ENCODE measurements at regions not wholly inside any gene's neighbourhood (a gene's known extent, or its start where the extent isn't known, plus 50 kb on each side); places are given as distances from the start of the nearest gene placed in this dataset.

DNA sequence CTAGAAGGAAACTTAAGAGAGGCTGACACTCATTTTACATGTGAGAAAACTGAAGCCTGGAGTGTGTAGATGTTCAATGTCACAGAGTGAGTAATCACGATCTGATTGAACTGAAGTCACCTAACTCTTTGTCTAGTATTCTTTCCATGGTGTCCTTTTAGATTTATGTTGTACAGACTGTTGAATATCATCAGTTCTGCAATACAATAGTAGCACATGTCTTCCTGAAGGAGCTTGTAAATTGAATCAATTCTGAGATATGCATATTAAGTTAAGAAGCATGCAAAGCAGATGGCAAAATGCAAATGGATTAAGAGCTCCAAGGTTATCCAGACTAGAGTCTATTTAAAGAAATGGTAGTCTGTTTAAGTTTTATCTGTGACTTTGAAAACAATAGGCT is 484.9 kb upstream of the CRIM1 start:
- no peaks in the 10 kb centered on the region for H3K9me3 ChIP-seq (replicated peaks; ENCODE audit: control insufficient read depth, insufficient read depth, low read length)
- H3K27ac ChIP-seq (ENCODE audit: control insufficient read depth, insufficient read depth): no peak overlapping the region
- ATAC-seq (no peak), FAIRE-seq (no peak), DNase-seq (ENCODE audit: low read depth, low spot score) (no peak)
- POLR2A ChIA-PET: no interaction called here
- H3K36me3 ChIP-seq (ENCODE audit: control insufficient read depth in 2 of 2, insufficient read depth in 2 of 2, low read length in 1 of 2): no peaks in the 10 kb centered on the region
- no peak overlapping the region for H3K9ac ChIP-seq (ENCODE audit: control insufficient read depth, insufficient read depth, low read length)
- in situ Hi-C loops (cut with MboI): no loop called here
- no TSS peak for BruUV-seq (replicated peaks)
- no peaks in the 10 kb centered on the region for H4K20me1 ChIP-seq (ENCODE audit: control insufficient read depth, insufficient read depth)
- intact Hi-C loops (cut with micrococcal nuclease; ENCODE audit: unreplicated experiment): loop anchor here (10.0 kb wide), 1 partner anchor 464 kb away; no protein-coding TSS in a partner anchor
- no peak overlapping the region for H3K4me2 ChIP-seq (ENCODE audit: control insufficient read depth, insufficient read depth)
- no peaks in the 10 kb centered on the region for H3K4me1 ChIP-seq (ENCODE audit: control insufficient read depth, insufficient read depth, low read length)
- H3K27me3 ChIP-seq (replicated peaks in 1 of 2; ENCODE audit: control insufficient read depth in 2 of 2, insufficient read depth in 2 of 2, low read length in 1 of 2): no peaks in the 10 kb centered on the region
- H2AFZ ChIP-seq (ENCODE audit: control insufficient read depth, low read depth, low read length): no peak overlapping the region
- WGBS (ENCODE audit: insufficient coverage, insufficient replicate concordance, low lambda C conversion rate, missing lambda C conversion rate): 0% methylated on average over 1 of the region's 1 CpG
- no peak overlapping the region for H3K4me3 ChIP-seq
- RAD21 ChIA-PET (ENCODE audit: unreplicated experiment): no interaction called here
- H3K79me2 ChIP-seq (ENCODE audit: control insufficient read depth, insufficient read depth, low read length): no peaks in the 10 kb centered on the region
- TF ChIP-seq, protein P1, sequence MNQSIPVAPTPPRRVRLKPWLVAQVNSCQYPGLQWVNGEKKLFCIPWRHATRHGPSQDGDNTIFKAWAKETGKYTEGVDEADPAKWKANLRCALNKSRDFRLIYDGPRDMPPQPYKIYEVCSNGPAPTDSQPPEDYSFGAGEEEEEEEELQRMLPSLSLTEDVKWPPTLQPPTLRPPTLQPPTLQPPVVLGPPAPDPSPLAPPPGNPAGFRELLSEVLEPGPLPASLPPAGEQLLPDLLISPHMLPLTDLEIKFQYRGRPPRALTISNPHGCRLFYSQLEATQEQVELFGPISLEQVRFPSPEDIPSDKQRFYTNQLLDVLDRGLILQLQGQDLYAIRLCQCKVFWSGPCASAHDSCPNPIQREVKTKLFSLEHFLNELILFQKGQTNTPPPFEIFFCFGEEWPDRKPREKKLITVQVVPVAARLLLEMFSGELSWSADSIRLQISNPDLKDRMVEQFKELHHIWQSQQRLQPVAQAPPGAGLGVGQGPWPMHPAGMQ (IDR thresholded peaks at IDR 0.05; ENCODE audit: borderline replicate concordance): no peak
- TF ChIP-seq ZBTB11 (CRISPR knock-in tag; IDR thresholded peaks at IDR 0.05): no peak
- TF ChIP-seq RB1 (IDR thresholded peaks at IDR 0.05; ENCODE audit: borderline replicate concordance): no peak
- no peak for TF ChIP-seq MEF2B (IDR thresholded peaks at IDR 0.05; ENCODE audit: partially characterized antibody, poor library complexity, severe bottlenecking)
- no peak for TF ChIP-seq PAX5 (IDR thresholded peaks at IDR 0.05; ENCODE audit: borderline replicate concordance, low read depth, low read length)
- TF ChIP-seq KLF5 (IDR thresholded peaks at IDR 0.05; ENCODE audit: partially characterized antibody): no peak
- no peak for TF ChIP-seq BACH1 (IDR thresholded peaks at IDR 0.05; ENCODE audit: borderline replicate concordance)
- TF ChIP-seq YY1 (IDR thresholded peaks at IDR 0.05; ENCODE audit: low read depth, low read length): no peak
- TF ChIP-seq ATF7 (IDR thresholded peaks at IDR 0.05; ENCODE audit: low read depth): no peak
- no peak for TF ChIP-seq MTA3 (IDR thresholded peaks at IDR 0.05; ENCODE audit: borderline replicate concordance, low read length)
- TF ChIP-seq NKRF (conservative IDR thresholded peaks at IDR 0.05): no peak
- TF ChIP-seq, protein P2, sequence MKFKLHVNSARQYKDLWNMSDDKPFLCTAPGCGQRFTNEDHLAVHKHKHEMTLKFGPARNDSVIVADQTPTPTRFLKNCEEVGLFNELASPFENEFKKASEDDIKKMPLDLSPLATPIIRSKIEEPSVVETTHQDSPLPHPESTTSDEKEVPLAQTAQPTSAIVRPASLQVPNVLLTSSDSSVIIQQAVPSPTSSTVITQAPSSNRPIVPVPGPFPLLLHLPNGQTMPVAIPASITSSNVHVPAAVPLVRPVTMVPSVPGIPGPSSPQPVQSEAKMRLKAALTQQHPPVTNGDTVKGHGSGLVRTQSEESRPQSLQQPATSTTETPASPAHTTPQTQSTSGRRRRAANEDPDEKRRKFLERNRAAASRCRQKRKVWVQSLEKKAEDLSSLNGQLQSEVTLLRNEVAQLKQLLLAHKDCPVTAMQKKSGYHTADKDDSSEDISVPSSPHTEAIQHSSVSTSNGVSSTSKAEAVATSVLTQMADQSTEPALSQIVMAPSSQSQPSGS (IDR thresholded peaks at IDR 0.05; ENCODE audit: low read length): no peak
- no peak for TF ChIP-seq CHD1 (IDR thresholded peaks at IDR 0.05; ENCODE audit: low read depth, low read length)
- no peak for TF ChIP-seq SRF (IDR thresholded peaks at IDR 0.05; ENCODE audit: low read depth in 2 of 2, low read length in 2 of 2)
- TF ChIP-seq PBX3 (IDR thresholded peaks at IDR 0.05; ENCODE audit: insufficient replicate concordance, low read depth, low read length): no peak
- SMC1A ChIA-PET (ENCODE audit: uncharacterized antibody, unreplicated experiment): interaction anchor here (0.6 to 1.5 kb wide), 3 partner anchors 9 to 13 kb away, joined by 3 to 4 read pairs (median 3); no protein-coding TSS in a partner anchor
- CTCF ChIA-PET: interaction anchor here (0.9 to 1.5 kb wide), 2 partner anchors 67 to 464 kb away, joined by 3 to 4 read pairs; no protein-coding TSS in a partner anchor

All from GM12878 (cell line).